ENCODE measurements at regions not wholly inside any gene's neighbourhood (a gene's known extent, or its start where the extent isn't known, plus 50 kb on each side); places are given as distances from the start of the nearest gene placed in this dataset.
"Not testable (repeated sequence)": the region's sequence is repeated elsewhere in the genome, so short reads cannot be mapped to it uniquely, and the experiment has no call there.

GRCh38 chr2:175872721-175873120 lies 129.3 kb downstream of the LNPK start:
- DNase-seq (ENCODE audit: low spot score): no peak

- DNase-seq (ENCODE audit: low spot score): no peak
Observed at GRCh38 chr2:175872005-175872348, 130.1 kb downstream of the LNPK start.

DNA sequence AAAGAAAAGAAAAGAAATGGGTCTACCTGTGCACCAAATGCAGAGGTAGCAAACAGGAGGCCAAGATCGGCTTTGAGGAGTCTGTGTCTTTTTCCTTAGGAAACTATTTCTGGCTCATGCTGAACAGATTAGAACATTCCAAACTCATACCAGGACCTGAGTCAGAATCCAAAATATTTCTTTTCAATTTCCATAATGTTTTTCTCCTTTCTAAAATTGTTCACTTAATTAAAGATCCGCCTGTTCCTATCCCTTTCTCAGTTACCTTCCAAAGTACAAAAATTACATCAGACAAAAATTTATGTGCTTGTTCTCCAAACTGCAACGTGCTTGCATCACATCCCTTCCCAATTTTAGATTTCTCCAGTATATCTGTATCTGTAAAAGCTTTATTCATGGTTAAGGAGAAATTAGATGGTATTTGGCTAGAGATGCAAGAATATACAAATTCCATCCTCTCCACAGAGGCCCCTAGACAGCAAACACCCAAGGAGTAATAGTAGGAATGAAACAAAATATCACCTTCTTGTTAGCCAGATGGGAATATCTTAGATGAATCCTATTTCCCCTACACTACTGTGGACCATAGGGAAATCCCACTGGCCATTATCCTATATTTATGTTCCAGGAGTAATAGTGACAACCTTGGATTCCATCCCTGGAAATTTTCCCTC lies 130.6 kb downstream of the LNPK start:
- no peak for DNase-seq (ENCODE audit: low spot score)

DNA sequence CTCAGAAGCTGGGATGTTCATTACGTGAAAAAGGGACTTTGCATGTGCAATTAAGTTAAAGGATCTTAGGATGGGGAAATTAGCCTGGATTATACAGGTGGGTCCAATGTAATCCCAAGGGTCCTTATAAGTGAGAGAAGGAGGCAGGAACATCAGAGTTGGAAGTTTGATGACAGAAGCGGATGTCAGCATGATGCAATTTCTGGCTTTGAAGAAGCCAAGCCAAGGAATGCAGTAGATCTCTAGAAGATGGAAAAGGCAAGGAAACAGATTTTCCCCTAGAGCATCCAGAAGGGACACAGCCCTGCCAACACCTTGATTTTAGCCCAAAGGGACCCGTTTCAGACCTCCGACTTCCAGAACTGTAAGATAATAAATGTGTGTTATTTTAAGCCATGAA lies 136.4 kb downstream of the LNPK start:
- no peak for DNase-seq (ENCODE audit: low spot score)

DNA sequence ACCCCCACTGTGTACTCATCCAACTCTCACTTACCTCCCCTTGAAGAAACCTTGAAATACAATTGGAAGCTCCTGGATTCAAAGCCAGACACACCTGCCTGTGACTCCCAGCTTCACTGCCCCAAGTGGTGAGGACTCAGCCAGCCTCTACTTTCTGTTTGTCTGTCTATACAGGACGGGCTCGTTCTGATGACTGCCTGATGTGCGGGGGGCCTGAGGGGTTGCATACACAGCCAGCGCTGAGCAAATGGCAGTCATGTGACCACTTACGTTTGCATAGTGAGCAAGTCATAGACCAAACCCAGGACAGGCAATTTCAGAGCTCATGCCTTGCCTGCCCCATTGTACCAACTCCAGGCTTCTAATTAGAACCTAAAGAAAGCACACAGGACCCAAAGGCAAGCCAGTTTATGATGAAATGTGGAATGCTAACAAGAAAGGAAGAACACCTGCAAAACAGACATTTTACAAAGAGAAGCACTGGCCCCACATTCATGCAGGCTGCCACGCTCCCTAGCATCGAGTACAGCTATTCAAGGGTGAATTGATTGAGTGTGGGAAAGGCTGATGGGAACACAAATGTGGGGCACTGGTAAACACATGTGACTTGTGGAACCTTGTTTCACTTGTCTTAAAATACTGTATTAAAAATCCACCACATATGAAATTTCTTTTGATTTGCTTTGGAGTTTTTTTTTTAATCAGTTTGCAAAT lies 137.8 kb downstream of the LNPK start:
- no peak for DNase-seq (ENCODE audit: low spot score)

DNA sequence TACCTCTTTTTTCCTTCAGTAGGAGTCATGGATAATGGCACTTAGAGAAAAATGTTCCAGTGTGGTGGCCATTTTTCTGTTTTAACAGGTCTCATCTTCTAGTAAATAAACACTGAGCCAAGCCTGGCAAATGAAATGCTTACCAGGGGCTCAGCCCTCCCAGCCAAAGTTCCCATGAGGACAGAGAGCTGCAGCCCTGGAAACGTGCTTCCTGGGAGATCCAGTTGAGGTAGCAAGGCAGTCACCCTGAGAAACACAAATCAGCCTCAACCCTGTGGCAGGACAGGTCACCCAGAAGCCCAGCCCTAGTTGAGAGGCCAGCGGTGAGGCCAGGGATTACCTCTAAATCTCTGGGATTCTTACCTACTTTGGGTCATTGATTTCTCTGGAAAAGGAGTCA lies 140.1 kb downstream of the LNPK start:
- no peak for DNase-seq (ENCODE audit: low spot score)

GRCh38 chr2:175855794-175856453 lies 146.1 kb downstream of the LNPK start:
- DNase-seq (ENCODE audit: low spot score): no peak

DNA sequence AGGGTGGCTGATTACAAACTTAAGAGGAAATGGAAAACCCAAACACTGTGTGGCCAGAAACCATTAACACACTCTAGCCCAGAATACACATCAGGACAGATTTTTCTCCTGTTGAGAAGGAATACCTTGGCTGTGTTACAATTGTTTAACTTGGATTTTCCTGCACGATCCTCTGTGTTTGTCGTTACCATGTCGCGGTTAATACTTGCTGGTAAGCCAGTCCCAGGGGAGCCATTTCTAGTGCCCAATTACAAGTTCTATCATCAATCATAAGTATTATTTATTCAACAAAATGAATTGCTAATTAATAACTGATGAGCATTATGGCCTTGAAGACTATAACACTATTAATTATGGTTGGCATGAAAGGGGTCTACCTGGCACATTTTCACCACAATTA lies 146.8 kb downstream of the LNPK start:
- DNase-seq (ENCODE audit: low spot score): no peak

DNA sequence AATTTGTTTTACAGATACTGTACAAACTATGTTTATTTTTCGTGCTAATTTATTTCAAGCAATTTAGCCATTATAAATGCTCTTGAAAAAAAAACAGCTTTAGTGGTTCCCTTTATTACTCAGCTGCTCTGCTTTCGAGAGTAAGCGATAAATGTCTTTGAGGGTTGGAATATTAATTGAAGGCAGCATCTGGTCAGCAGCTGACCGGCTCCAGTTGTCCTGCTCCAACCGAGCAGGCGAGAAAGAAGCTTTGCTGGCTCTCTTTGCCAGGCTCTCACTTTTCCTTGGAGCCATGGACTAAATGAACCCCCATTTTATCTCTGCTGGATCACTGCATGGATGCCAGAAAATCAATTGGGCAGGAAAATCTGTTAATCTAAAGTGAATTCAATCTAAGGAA lies 147.4 kb downstream of the LNPK start:
- no peak for DNase-seq (ENCODE audit: low spot score)

GRCh38 chr2:175854129-175854528 lies 147.9 kb downstream of the LNPK start:
- no peak for DNase-seq (ENCODE audit: low spot score)

DNA sequence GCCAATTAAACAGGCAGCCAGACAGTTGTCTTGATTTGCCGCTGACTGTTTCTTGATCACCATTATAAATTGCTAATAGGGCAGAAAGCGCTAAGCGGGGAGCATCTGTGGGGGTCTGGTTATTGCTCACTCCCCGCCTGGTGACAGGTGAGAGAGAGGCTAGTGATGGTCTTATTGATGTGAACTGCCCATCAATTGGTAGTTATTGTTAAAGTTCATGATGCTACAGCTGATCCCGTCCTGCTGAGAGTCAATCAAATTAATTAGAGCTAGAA lies 148.5 kb downstream of the LNPK start:
- DNase-seq (ENCODE audit: low spot score): no peak

DNA sequence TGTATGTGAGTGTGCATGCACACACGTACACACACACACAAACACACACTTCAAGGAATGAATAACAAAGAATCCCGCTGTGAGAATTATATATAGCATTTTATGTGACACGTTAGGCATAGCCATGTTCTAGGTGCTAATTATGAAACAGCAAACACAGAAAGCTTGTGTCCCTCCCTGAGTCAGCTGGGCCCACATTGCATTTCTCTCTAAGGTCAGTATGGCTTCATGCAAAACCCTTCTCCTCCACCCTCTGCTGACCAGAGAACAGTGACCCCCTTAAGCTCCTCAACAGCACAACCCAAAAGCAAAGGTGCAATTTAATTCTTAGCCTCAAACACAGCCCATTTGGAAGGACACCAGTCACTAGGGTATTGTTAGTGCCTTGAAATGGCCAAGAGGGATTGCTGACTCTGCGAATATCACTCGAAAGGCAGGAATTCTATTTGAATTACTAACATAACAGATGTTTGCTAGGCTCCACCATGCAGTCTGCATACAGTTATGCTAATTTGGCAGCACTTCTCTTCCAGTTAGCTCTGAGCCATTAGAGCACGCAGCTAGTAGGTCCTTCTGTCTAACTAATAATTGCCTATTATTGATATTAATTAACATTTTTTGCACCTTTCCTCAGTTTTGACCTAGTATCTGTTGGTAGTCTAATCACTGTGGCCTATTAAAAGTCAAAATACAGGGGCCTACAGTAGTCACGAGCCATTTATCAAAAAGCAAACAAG lies 149.0 kb downstream of the LNPK start:
- DNase-seq (ENCODE audit: low spot score): no peak

DNA sequence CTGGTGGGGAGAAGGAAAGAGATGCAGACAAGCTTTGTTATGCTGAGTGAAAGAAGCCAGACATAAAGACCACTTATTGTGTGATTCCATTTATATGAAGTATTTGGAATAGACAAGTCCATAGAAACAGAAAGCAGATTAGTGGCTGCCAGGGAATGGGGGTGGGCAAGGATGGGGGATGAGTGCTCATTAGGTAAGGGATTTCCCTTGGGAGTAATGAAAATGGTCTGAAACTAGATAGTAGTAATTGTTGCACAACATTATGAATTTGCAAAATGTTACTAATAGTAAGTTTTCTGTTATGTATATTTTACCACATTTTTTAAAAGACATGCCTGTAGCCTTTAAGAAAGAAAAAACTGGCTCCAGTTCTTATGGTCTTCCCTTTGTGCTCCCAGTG lies 154.9 kb downstream of the LNPK start:
- DNase-seq (ENCODE audit: low spot score): no peak

DNA sequence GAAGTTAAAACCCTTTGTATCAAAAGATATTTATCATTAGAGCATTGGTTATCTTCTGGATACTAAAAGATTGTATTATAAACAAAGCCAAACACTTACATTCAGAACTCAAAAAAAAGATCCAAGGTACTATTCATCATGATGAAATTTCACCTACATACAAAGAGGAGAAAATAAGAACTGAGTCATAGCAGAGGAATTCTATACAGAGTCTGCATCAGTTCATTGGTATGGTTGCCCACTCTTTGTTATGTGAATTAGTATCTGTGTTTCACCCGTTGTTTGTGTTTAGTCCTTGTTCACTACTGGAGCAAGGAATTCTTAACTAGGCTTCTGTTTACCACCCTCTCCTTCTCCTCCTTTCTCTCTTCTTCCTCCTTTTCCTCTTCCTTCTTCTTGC lies 157.9 kb downstream of the LNPK start:
- DNase-seq (ENCODE audit: low spot score): no peak

DNA sequence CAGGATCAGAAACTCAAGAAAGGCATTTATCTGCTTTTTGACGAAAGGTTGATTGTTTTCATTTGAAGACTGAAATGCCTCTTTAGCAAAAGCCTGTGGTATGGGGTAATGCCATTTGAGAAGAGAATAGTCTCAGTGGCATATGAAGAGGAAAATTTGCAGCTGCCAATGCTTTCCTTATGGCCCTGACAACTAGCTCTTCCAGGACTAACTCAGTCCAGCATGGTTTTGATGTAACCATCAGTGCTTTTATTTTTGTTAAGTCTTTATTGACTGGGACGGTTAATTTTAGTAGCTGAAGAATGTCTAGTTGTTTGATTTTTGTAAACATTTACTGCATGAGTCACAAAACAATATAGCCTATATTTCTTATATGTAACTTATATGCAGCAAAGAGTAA lies 158.4 kb downstream of the LNPK start:
- no peak for DNase-seq (ENCODE audit: low spot score)

- DNase-seq (ENCODE audit: low spot score): no peak
Observed at GRCh38 chr2:175842996-175843395, 159.1 kb downstream of the LNPK start.

- DNase-seq (ENCODE audit: low spot score): not testable (repeated sequence)
Observed at GRCh38 chr2:175840765-175841164, 161.3 kb downstream of the LNPK start.

DNA sequence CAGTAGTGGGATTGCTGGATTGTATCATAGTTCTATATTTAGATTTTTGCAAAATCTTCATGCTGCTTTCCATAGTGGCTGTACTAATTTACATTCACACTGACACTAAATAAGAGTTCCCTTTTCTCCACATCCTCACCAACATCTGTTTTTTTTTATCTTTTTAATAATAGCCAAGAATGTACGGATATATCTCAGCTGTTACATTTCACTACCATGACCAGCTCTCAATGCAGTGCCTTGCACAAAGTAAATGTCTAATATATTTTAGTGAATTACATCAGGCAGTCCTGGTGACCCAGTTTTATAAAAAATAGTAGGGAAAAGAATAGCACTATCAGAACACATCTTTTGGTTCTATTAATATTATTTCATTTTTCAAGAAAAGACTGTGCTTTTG lies 161.8 kb downstream of the LNPK start:
- no peak for DNase-seq (ENCODE audit: low spot score)

DNA sequence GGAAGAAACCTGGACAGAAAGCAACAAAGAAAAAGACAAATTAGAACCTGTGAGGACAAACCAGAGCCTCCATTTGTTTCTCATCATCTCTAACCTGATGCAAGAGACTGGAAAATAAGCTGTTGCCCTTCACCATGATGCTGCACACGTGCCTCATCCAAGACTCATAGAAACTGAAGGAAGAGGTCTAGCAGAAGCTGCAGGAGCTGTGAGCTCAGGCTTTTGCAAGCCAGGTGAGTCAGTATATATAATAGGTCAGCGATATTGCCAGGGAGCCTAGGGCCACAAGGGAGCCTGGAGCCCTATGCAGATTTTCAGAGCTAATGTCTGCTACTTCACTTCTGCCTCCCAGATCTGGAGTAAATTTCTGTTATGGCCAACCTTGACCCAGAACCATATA lies 163.1 kb downstream of the LNPK start:
- no peak for DNase-seq (ENCODE audit: low spot score)

DNA sequence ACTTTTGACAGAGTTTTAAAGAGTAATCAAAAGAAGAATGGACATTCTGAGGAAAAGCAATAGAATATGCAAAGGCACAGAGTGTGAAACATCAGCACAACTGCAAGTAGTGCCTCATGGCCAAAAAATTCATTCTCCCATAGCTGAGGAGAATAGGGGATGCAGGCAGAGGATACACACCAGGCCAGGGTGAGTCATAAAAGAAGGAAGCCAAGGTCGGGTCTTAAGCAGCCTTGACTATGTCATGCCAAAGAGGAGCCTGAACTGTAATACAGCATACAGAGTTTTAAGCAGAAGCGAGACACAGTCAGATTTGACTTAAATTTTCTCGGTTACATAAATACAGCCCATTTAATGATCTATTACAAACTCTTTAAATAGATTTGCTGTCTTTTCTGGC lies 165.0 kb downstream of the LNPK start:
- no peak for DNase-seq (ENCODE audit: low spot score)

GRCh38 chr2:175836361-175836760 lies 165.7 kb downstream of the LNPK start:
- DNase-seq (ENCODE audit: low spot score): no peak

DNA sequence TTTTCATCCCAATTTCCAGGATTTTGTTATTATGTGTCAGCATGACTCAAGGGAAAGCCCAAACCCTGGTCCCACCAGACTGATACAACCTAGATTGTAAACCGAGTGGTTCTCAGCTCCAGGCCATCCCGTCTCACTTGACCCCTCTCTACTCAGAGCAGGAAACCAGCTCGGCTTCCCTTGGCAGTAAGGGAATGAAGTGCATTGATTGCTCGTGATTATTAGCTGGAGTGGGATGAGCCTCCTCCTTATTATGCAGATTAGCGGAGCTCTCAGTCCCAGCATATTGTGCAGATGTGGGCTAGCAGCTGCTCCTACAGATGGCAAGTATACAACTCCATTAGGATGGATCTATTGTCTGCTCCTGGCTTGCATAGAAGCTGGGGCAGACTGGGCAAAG lies 167.6 kb downstream of the LNPK start:
- DNase-seq (ENCODE audit: low spot score): no peak

DNA sequence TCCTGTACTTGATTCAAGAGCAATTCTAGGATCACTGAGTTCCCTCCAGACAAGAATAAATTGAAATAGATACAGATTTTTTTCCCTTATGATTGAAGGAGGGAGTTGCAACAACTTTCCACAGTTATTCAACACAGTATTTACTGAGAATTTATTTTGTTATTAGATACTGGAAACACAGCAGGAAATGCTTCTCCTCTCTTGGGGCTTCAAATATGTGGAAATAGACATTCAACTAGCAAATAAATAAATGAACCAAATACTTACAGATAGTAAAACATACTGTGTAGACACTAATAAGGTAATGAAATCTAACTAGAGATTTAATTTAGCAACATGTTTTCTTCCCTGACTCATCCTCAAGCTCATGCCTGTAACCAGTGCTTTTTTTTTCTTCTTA lies 169.2 kb downstream of the LNPK start:
- DNase-seq (ENCODE audit: low spot score): no peak

Measured in putamen (tissue), 1 donor.